Liver (tissue), 7 donors: ENCODE measurements at regions not wholly inside any gene's neighbourhood (a gene's known extent, or its start where the extent isn't known, plus 50 kb on each side); places are given as distances from the start of the nearest gene placed in this dataset.

ENCODE experiments used
- DNase-seq: peaks from one replicate; pipeline ENCODE4 v3.0.0-alpha.2; 2017; ENCODE audit warnings: low spot score
- H3K27ac ChIP-seq, 2 donors: one replicate each; pipeline ENCODE4 v1.7.0; 2013; ENCODE audit warnings: inconsistent platforms in 2 of 2, low read length in 2 of 2, control low read depth in 1 of 2, low read depth in 1 of 2, mild to moderate bottlenecking in 1 of 2
- H3K27me3 ChIP-seq, 4 donors: one replicate each; pipeline versions ENCODE4 v1.6.1 to v1.7.0; 2013; ENCODE audit warnings: low read length in 3 of 4, inconsistent platforms in 1 of 4, mild to moderate bottlenecking in 1 of 4, moderate library complexity in 1 of 4; ENCODE audit not compliant: control insufficient read depth in 4 of 4, insufficient read depth in 4 of 4
- H3K36me3 ChIP-seq, 4 donors: one replicate each; pipeline versions ENCODE4 v1.6.1 to v1.7.0; 2013; ENCODE audit warnings: low read length in 3 of 4, mild to moderate bottlenecking in 3 of 4, low read depth in 1 of 4, moderate library complexity in 1 of 4; ENCODE audit not compliant: control insufficient read depth in 4 of 4, insufficient read depth in 3 of 4
- H3K4me1 ChIP-seq, 4 donors: one replicate each; pipeline versions ENCODE4 v1.6.1 to v1.7.0; 2013; ENCODE audit warnings: low read length in 3 of 4, mild to moderate bottlenecking in 3 of 4, moderate library complexity in 1 of 4; ENCODE audit not compliant: control insufficient read depth in 4 of 4, insufficient read depth in 4 of 4
- H3K4me3 ChIP-seq, 3 donors: one replicate each; pipeline versions ENCODE4 v1.6.1 to v1.7.0; 2013; ENCODE audit warnings: low read length in 3 of 3, control low read depth in 1 of 3, low read depth in 1 of 3, mild to moderate bottlenecking in 1 of 3
- H3K9ac ChIP-seq, 2 donors: one replicate each; pipeline ENCODE4 v1.7.0; 2013; ENCODE audit warnings: low read length in 2 of 2, mild to moderate bottlenecking in 2 of 2, moderate library complexity in 2 of 2, control low read depth in 1 of 2, low read depth in 1 of 2
- H3K9me3 ChIP-seq, 4 donors: one replicate each; pipeline versions ENCODE4 v1.6.1 to v1.7.0; 2013; ENCODE audit warnings: low read length in 3 of 4; ENCODE audit not compliant: control insufficient read depth in 4 of 4
- ATF3 ChIP-seq: IDR thresholded peaks from 2 replicates; pipeline ENCODE4 v1.6.1; 2016; ENCODE audit warnings: antibody characterized with exemption
- EGR1 ChIP-seq, 2 donors: IDR thresholded peaks; 2 replicates each; pipeline ENCODE4 v1.6.1; 2016 to 2018; ENCODE audit warnings: antibody characterized with exemption in 2 of 2, low read depth in 2 of 2
- FOXA1 ChIP-seq: IDR thresholded peaks from 2 replicates; pipeline ENCODE4 v1.6.1; 2016; ENCODE audit warnings: antibody characterized with exemption
- FOXA2 ChIP-seq: IDR thresholded peaks from 2 replicates; pipeline ENCODE4 v1.6.1; 2016; ENCODE audit warnings: antibody characterized with exemption
- GABPA ChIP-seq, 2 donors: IDR thresholded peaks in 1 of 2; conservative IDR thresholded peaks in 1 of 2; 2 replicates each; pipeline ENCODE4 v1.6.1; 2016; ENCODE audit warnings: antibody characterized with exemption in 2 of 2, mild to moderate bottlenecking in 1 of 2, moderate library complexity in 1 of 2
- HNF4A ChIP-seq, 2 donors: conservative IDR thresholded peaks; 2 replicates each; pipeline ENCODE4 v1.6.1; 2016; ENCODE audit warnings: antibody characterized with exemption in 2 of 2, mild to moderate bottlenecking in 2 of 2
- HNF4G ChIP-seq: IDR thresholded peaks from 2 replicates; pipeline ENCODE4 v1.6.1; 2016; ENCODE audit warnings: antibody characterized with exemption
- JUND ChIP-seq, 2 donors: IDR thresholded peaks; 2 replicates each; pipeline ENCODE4 v1.6.1; 2016; ENCODE audit warnings: antibody characterized with exemption in 2 of 2
- MAX ChIP-seq: IDR thresholded peaks from 2 replicates; pipeline ENCODE4 v1.6.1; 2016; ENCODE audit warnings: antibody characterized with exemption
- NR2F2 ChIP-seq: IDR thresholded peaks from 2 replicates; pipeline ENCODE4 v1.6.1; 2016; ENCODE audit warnings: antibody characterized with exemption
- RAD21 ChIP-seq, 2 donors: IDR thresholded peaks; 2 replicates each; pipeline ENCODE4 v1.6.1; 2016; ENCODE audit warnings: antibody characterized with exemption in 2 of 2, mild to moderate bottlenecking in 2 of 2
- REST ChIP-seq: IDR thresholded peaks from 2 replicates; pipeline ENCODE4 v1.6.1; 2016; ENCODE audit warnings: antibody characterized with exemption, mild to moderate bottlenecking
- RXRA ChIP-seq, 2 donors: IDR thresholded peaks; 2 replicates each; pipeline ENCODE4 v1.6.1; 2017 to 2018; ENCODE audit warnings: antibody characterized with exemption in 2 of 2, mild to moderate bottlenecking in 1 of 2
- SP1 ChIP-seq: IDR thresholded peaks from 2 replicates; pipeline ENCODE4 v1.6.1; 2018; ENCODE audit warnings: antibody characterized with exemption, mild to moderate bottlenecking
- TAF1 ChIP-seq: conservative IDR thresholded peaks from 2 replicates; pipeline ENCODE4 v1.6.1; 2016; ENCODE audit warnings: antibody characterized with exemption, mild to moderate bottlenecking
- WGBS: extraction: QIAGEN DNeasy Blood & Tissue Kit; methylation state at CpG from one replicate; pipeline ENCODE4 v1.1.7; 2013; 5-methylcytosine and 5-hydroxymethylcytosine counted together
- donor health status: healthy.
- donor health status: healthy.
- donor health status: healthy.
- donor health status: healthy.

- H3K36me3 ChIP-seq = no peaks in the 10 kb centered on the region
- DNase-seq = no peak
- no peak overlapping the region for H3K4me3 ChIP-seq
- no peak overlapping the region for H3K27ac ChIP-seq
- H3K9ac ChIP-seq = no peak overlapping the region
- H3K9me3 ChIP-seq = no peaks in the 10 kb centered on the region
- TF ChIP-seq EGR1 (IDR thresholded peaks at IDR 0.05; ENCODE audit: low read depth in 2 of 2) (no peak), NR2F2 (no peak), RAD21 (IDR thresholded peaks at IDR 0.05) (no peak), RXRA (IDR thresholded peaks at IDR 0.05) (no peak), HNF4G (no peak), FOXA1 (no peak), JUND (IDR thresholded peaks at IDR 0.05) (no peak), ATF3 (no peak), HNF4A (conservative IDR thresholded peaks at IDR 0.05) (no peak), FOXA2 (no peak), SP1 (no peak)
- H3K27me3 ChIP-seq = peaks cover 0 to 5% (median 0%) of the 10 kb centered on the region in 4 donors
- no peaks in the 10 kb centered on the region for H3K4me1 ChIP-seq
Measured at GRCh38 chr20:11245431-11245830, 571.6 kb upstream of the JAG1 start.

- WGBS = 55% methylated on average over 5 of the region's 5 CpGs
- DNase-seq = no peak
- TF ChIP-seq TAF1 = no peak
- no peak for TF ChIP-seq REST
- no peak for TF ChIP-seq RXRA (IDR thresholded peaks at IDR 0.05)
- no peak for TF ChIP-seq GABPA (IDR thresholded peaks at IDR 0.05 in 1 of 2, conservative IDR thresholded peaks at IDR 0.05 in 1 of 2)
- no peak for TF ChIP-seq EGR1 (IDR thresholded peaks at IDR 0.05; ENCODE audit: low read depth in 2 of 2)
- no peak for TF ChIP-seq FOXA2
- TF ChIP-seq ATF3 = no peak
- TF ChIP-seq FOXA1 = no peak
- TF ChIP-seq HNF4A (conservative IDR thresholded peaks at IDR 0.05) = no peak
- TF ChIP-seq JUND (IDR thresholded peaks at IDR 0.05) = no peak
- TF ChIP-seq NR2F2 = no peak
- TF ChIP-seq MAX = no peak
- no peak for TF ChIP-seq HNF4G
- H3K9ac ChIP-seq = no peak overlapping the region
- H3K9me3 ChIP-seq = no peaks in the 10 kb centered on the region
- no peaks in the 10 kb centered on the region for H3K4me1 ChIP-seq
- H3K4me3 ChIP-seq = no peak overlapping the region
- H3K27ac ChIP-seq = no peak overlapping the region
- H3K27me3 ChIP-seq = peaks cover 0 to 5% (median 0%) of the 10 kb centered on the region in 4 donors
- H3K36me3 ChIP-seq = no peaks in the 10 kb centered on the region
Measured at GRCh38 chr20:11246251-11246775, 572.5 kb upstream of the JAG1 start.
